Trophoblast cell (in vitro differentiated cells and primary cell): ENCODE measurements at regions not wholly inside any gene's neighbourhood (a gene's known extent, or its start where the extent isn't known, plus 50 kb on each side); places are given as distances from the start of the nearest gene placed in this dataset.

Source experiments
- DNase-seq, 2 donors: peaks; one replicate each; pipeline ENCODE4 v3.0.0-alpha.2; 2016
- H2AFZ ChIP-seq: 2 replicates; pipeline ENCODE4 v1.6.1; 2013; ENCODE audit warnings: low read length, moderate library complexity, mild to moderate bottlenecking; ENCODE audit not compliant: insufficient read depth, poor library complexity
- H2AK5ac ChIP-seq: 2 replicates; pipeline ENCODE4 v1.6.1; 2013; ENCODE audit warnings: mild to moderate bottlenecking, low read length
- H2BK120ac ChIP-seq: 2 replicates; pipeline ENCODE4 v1.6.1; 2013; ENCODE audit warnings: low read length, mild to moderate bottlenecking, moderate library complexity; ENCODE audit not compliant: insufficient read depth, poor library complexity
- H2BK12ac ChIP-seq: 2 replicates; pipeline ENCODE4 v1.6.1; 2013; ENCODE audit warnings: mild to moderate bottlenecking, low read length, moderate library complexity
- H2BK5ac ChIP-seq: 2 replicates; pipeline ENCODE4 v1.6.1; 2013; ENCODE audit warnings: low read length, low read depth, moderate library complexity, mild to moderate bottlenecking; ENCODE audit not compliant: poor library complexity
- H3K14ac ChIP-seq: 2 replicates; pipeline ENCODE4 v1.6.1; 2013; ENCODE audit warnings: mild to moderate bottlenecking, low read length
- H3K18ac ChIP-seq: 2 replicates; pipeline ENCODE4 v1.6.1; 2013; ENCODE audit warnings: mild to moderate bottlenecking, low read length
- H3K23ac ChIP-seq: 2 replicates; pipeline ENCODE4 v1.6.1; 2013; ENCODE audit warnings: low read length
- H3K27ac ChIP-seq: 2 replicates; pipeline ENCODE4 v1.5.1; 2013; ENCODE audit warnings: low read depth, mild to moderate bottlenecking, inconsistent platforms, low read length, moderate library complexity
- H3K27me3 ChIP-seq: 2 replicates; pipeline ENCODE4 v1.6.1; 2013; ENCODE audit warnings: inconsistent platforms, mild to moderate bottlenecking, low read length, moderate library complexity; ENCODE audit not compliant: insufficient read depth
- H3K36me3 ChIP-seq, 2 experiments: 1 replicate in 1 of 2; 2 replicates in 1 of 2; pipeline ENCODE4 v1.6.1; 2013; ENCODE audit warnings: low read length in 2 of 2, mild to moderate bottlenecking in 2 of 2, moderate library complexity in 1 of 2; ENCODE audit not compliant: insufficient read depth in 2 of 2, control insufficient read depth in 1 of 2
- H3K4ac ChIP-seq: 2 replicates; pipeline ENCODE4 v1.6.1; 2013; ENCODE audit warnings: low read depth, mild to moderate bottlenecking, low read length, moderate library complexity
- H3K4me1 ChIP-seq, 2 experiments: 1 replicate in 1 of 2; 2 replicates in 1 of 2; pipeline ENCODE4 v1.6.1; 2013; ENCODE audit warnings: low read length in 2 of 2, mild to moderate bottlenecking in 2 of 2, moderate library complexity in 1 of 2; ENCODE audit not compliant: insufficient read depth in 2 of 2, control insufficient read depth in 1 of 2
- H3K4me2 ChIP-seq: 2 replicates; pipeline ENCODE4 v1.6.1; 2013; ENCODE audit warnings: inconsistent platforms, mild to moderate bottlenecking, low read length, moderate library complexity
- H3K4me3 ChIP-seq: 2 replicates; pipeline ENCODE4 v1.5.1; 2013; ENCODE audit warnings: mild to moderate bottlenecking, low read depth, low read length, inconsistent platforms
- H3K79me1 ChIP-seq: one replicate; pipeline ENCODE4 v1.6.1; 2013; ENCODE audit warnings: low read length
- H3K79me2 ChIP-seq: 2 replicates; pipeline ENCODE4 v1.6.1; 2013; ENCODE audit warnings: low read length, mild to moderate bottlenecking; ENCODE audit not compliant: control insufficient read depth, insufficient read depth, poor library complexity
- H3K9ac ChIP-seq: 2 replicates; pipeline ENCODE4 v1.6.1; 2013; ENCODE audit warnings: mild to moderate bottlenecking, low read length
- H3K9me3 ChIP-seq: 2 replicates; pipeline ENCODE4 v1.6.1; 2013; ENCODE audit warnings: low read depth, mild to moderate bottlenecking, control low read depth, inconsistent platforms, low read length; ENCODE audit not compliant: insufficient read depth
- H4K12ac ChIP-seq: 2 replicates; pipeline ENCODE4 v1.6.1; 2013; ENCODE audit warnings: low read depth, mild to moderate bottlenecking, low read length, moderate library complexity
- H4K8ac ChIP-seq: 2 replicates; pipeline ENCODE4 v1.6.1; 2013; ENCODE audit warnings: low read depth, mild to moderate bottlenecking, low read length, moderate library complexity
- H4K91ac ChIP-seq: one replicate; pipeline ENCODE4 v1.6.1; 2013; ENCODE audit warnings: low read depth, mild to moderate bottlenecking, low read length, moderate library complexity
- WGBS: extraction: QIAGEN DNeasy Blood & Tissue Kit; methylation state at CpG from one replicate; pipeline ENCODE4 v1.1.7; 2013; ENCODE audit warnings: missing lambda C conversion rate; ENCODE audit not compliant: insufficient read length, insufficient coverage; ENCODE audit errors: extremely low coverage; 5-methylcytosine and 5-hydroxymethylcytosine counted together

GRCh38 chr22:34604312-34604711 is 461.6 kb upstream of the ISX start:
- Histone ChIP-seq H3K9me3 (no peaks in the 10 kb centered on the region), H3K36me3 (no peaks in the 10 kb centered on the region), H4K91ac (no peak overlapping the region), H2BK12ac (no peak overlapping the region), H3K27ac (no peak overlapping the region), H2BK120ac (no peak overlapping the region), H3K14ac (no peak overlapping the region), H3K4me2 (no peak overlapping the region), H3K18ac (no peak overlapping the region), H3K9ac (no peak overlapping the region), H2BK5ac (no peak overlapping the region), H3K4me1 (no peaks in the 10 kb centered on the region), H3K4me3 (no peak overlapping the region), H3K4ac (no peak overlapping the region), H3K27me3 (no peaks in the 10 kb centered on the region), H3K79me1 (no peaks in the 10 kb centered on the region), H2AK5ac (no peak overlapping the region), H2AFZ (no peak overlapping the region), H4K8ac (no peak overlapping the region), H4K12ac (no peak overlapping the region), H3K23ac (no peak overlapping the region), H3K79me2 (no peaks in the 10 kb centered on the region)
- DNase-seq, result no peak
- WGBS, result no CpG with 5 or more reads among the region's 3 CpGs

DNA sequence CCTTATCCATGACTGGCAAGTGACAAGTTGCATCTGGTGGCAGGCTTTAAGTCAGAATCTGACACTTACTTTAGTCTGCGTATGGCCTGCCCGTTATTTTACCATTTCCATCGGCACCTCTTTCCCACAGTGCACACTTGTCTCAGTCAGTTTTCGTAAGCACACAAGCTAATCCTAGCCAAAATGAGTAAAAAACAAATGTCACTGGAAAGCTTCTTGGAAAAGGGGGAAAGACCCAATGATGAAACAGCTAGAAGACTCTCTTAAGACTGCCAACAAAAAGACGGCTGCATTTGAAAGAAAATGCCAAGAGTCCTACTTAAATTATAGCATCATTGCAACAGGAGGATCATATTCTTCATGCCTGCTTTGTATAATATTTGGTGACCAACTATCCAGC is 457.9 kb upstream of the ISX start:
- no peak overlapping the region for H2BK5ac ChIP-seq

GRCh38 chr22:34608540-34609115 is 457.3 kb upstream of the ISX start:
- Histone ChIP-seq H3K4ac (no peak overlapping the region), H3K9ac (no peak overlapping the region), H3K27ac (no peak overlapping the region), H3K4me3 (no peak overlapping the region), H4K8ac (no peak overlapping the region), H3K27me3 (no peaks in the 10 kb centered on the region), H3K36me3 (no peaks in the 10 kb centered on the region), H3K18ac (no peak overlapping the region), H3K4me1 (no peaks in the 10 kb centered on the region), H2AFZ (no peak overlapping the region), H2AK5ac (no peak overlapping the region), H3K9me3 (no peaks in the 10 kb centered on the region), H4K12ac (no peak overlapping the region), H4K91ac (no peak overlapping the region), H3K23ac (no peak overlapping the region), H2BK120ac (no peak overlapping the region), H3K79me2 (no peaks in the 10 kb centered on the region), H2BK5ac (no peak overlapping the region), H2BK12ac (no peak overlapping the region), H3K79me1 (no peaks in the 10 kb centered on the region), H3K4me2 (no peak overlapping the region), H3K14ac (no peak overlapping the region)
- WGBS, result no CpG with 5 or more reads among the region's 1 CpG
- peak in 1 of 2 donors; percentile 5 for DNase-seq

More for the DNA sequence above, 457.9 kb upstream of the ISX start:
- Histone ChIP-seq H2BK12ac (no peak overlapping the region), H3K36me3 (no peaks in the 10 kb centered on the region), H3K9ac (no peak overlapping the region), H3K4me2 (no peak overlapping the region), H3K27me3 (no peaks in the 10 kb centered on the region), H4K91ac (no peak overlapping the region), H3K27ac (no peak overlapping the region), H3K4ac (no peak overlapping the region), H2BK120ac (no peak overlapping the region), H3K14ac (no peak overlapping the region), H2AK5ac (no peak overlapping the region), H3K79me1 (no peaks in the 10 kb centered on the region), H3K4me1 (no peaks in the 10 kb centered on the region), H4K8ac (no peak overlapping the region), H3K18ac (no peak overlapping the region), H3K79me2 (no peaks in the 10 kb centered on the region), H3K23ac (no peak overlapping the region), H2AFZ (no peak overlapping the region), H3K4me3 (no peak overlapping the region), H4K12ac (no peak overlapping the region), H3K9me3 (no peaks in the 10 kb centered on the region)
- no peak for DNase-seq
- no CpG with 5 or more reads among the region's 5 CpGs for WGBS

GRCh38 chr22:34609646-34610045 is 456.3 kb upstream of the ISX start:
- no peak overlapping the region for H4K8ac ChIP-seq
- no CpG with 5 or more reads among the region's 5 CpGs for WGBS
- no peak overlapping the region for H4K91ac ChIP-seq
- H2AK5ac ChIP-seq, result no peak overlapping the region
- no peak overlapping the region for H3K27ac ChIP-seq
- H3K4me3 ChIP-seq, result no peak overlapping the region
- H3K4me1 ChIP-seq, result no peaks in the 10 kb centered on the region
- no peak overlapping the region for H2BK120ac ChIP-seq
- H2AFZ ChIP-seq, result no peak overlapping the region
- H4K12ac ChIP-seq, result no peak overlapping the region
- no peak for DNase-seq
- no peaks in the 10 kb centered on the region for H3K27me3 ChIP-seq
- no peak overlapping the region for H2BK5ac ChIP-seq
- H3K36me3 ChIP-seq, result no peaks in the 10 kb centered on the region
- no peaks in the 10 kb centered on the region for H3K9me3 ChIP-seq
- H3K9ac ChIP-seq, result no peak overlapping the region
- H3K4ac ChIP-seq, result no peak overlapping the region
- H3K14ac ChIP-seq, result no peak overlapping the region
- H3K23ac ChIP-seq, result no peak overlapping the region
- no peaks in the 10 kb centered on the region for H3K79me2 ChIP-seq
- H3K4me2 ChIP-seq, result no peak overlapping the region
- no peak overlapping the region for H3K18ac ChIP-seq
- no peak overlapping the region for H2BK12ac ChIP-seq
- H3K79me1 ChIP-seq, result no peaks in the 10 kb centered on the region
